ENCODE measurements at regions not wholly inside any gene's neighbourhood (a gene's known extent, or its start where the extent isn't known, plus 50 kb on each side); places are given as distances from the start of the nearest gene placed in this dataset.

- TF ChIP-seq POLR2A (IDR thresholded peaks at IDR 0.05): no peak
- TF ChIP-seq, protein P1, sequence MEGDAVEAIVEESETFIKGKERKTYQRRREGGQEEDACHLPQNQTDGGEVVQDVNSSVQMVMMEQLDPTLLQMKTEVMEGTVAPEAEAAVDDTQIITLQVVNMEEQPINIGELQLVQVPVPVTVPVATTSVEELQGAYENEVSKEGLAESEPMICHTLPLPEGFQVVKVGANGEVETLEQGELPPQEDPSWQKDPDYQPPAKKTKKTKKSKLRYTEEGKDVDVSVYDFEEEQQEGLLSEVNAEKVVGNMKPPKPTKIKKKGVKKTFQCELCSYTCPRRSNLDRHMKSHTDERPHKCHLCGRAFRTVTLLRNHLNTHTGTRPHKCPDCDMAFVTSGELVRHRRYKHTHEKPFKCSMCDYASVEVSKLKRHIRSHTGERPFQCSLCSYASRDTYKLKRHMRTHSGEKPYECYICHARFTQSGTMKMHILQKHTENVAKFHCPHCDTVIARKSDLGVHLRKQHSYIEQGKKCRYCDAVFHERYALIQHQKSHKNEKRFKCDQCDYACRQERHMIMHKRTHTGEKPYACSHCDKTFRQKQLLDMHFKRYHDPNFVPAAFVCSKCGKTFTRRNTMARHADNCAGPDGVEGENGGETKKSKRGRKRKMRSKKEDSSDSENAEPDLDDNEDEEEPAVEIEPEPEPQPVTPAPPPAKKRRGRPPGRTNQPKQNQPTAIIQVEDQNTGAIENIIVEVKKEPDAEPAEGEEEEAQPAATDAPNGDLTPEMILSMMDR (IDR thresholded peaks at IDR 0.05): no peak
Measured at GRCh38 chr6:86765211-86765610, 172.1 kb upstream of the HTR1E start.
